Heart right ventricle (tissue), 16 donors: ENCODE measurements at regions not wholly inside any gene's neighbourhood (a gene's known extent, or its start where the extent isn't known, plus 50 kb on each side); places are given as distances from the start of the nearest gene placed in this dataset.

Experiments used
- ATAC-seq, 8 donors: fragments of 200-7000 bp; cut with Tn5 transposase; one replicate each; pipeline ENCODE4 v1.9.1; 2020; ENCODE audit warnings: mild to moderate bottlenecking in 8 of 8, moderate library complexity in 8 of 8, moderate number of reproducible peaks in 1 of 8
- DNase-seq, 2 donors: peaks; one replicate each; pipeline ENCODE4 v3.0.0-alpha.2; 2020
- H3K27ac ChIP-seq, 10 donors: fragments of 200-600 bp; sonication (generic) in 2 of 10; one replicate each; pipeline versions ENCODE4 v1.5.0 to v1.8.0; 2020 to 2022; ENCODE audit warnings: mild to moderate bottlenecking in 3 of 10
- H3K27me3 ChIP-seq, 7 donors: fragments of 200-600 bp; one replicate each; pipeline ENCODE4 v1.8.0; 2021 to 2022; ENCODE audit warnings: mild to moderate bottlenecking in 2 of 7
- H3K36me3 ChIP-seq, 9 donors: fragments of 200-600 bp; sonication (generic) in 1 of 9; one replicate each; pipeline versions ENCODE4 v1.5.0 to v1.8.0; 2020 to 2022; ENCODE audit warnings: mild to moderate bottlenecking in 2 of 9
- H3K4me1 ChIP-seq, 9 donors: fragments of 200-600 bp; sonication (generic) in 1 of 9; one replicate each; pipeline versions ENCODE4 v1.5.0 to v1.8.0; 2020 to 2022; ENCODE audit warnings: mild to moderate bottlenecking in 4 of 9
- H3K4me3 ChIP-seq, 10 donors: fragments of 200-600 bp; sonication (generic) in 2 of 10; one replicate each; pipeline versions ENCODE4 v1.5.0 to v1.8.0; 2020 to 2022; ENCODE audit warnings: mild to moderate bottlenecking in 7 of 10, moderate library complexity in 2 of 10
- H3K9me3 ChIP-seq, 11 donors: fragments of 200-600 bp in 10 of 11; sonication (generic) in 2 of 11; one replicate each; pipeline versions ENCODE4 v1.5.0 to v1.8.0; 2013 to 2022; ENCODE audit warnings: mild to moderate bottlenecking in 2 of 11, control low read depth in 1 of 11, moderate library complexity in 1 of 11
- CTCF ChIP-seq, 9 donors: fragments of 200-600 bp; sonication (generic) in 2 of 9; IDR thresholded peaks; one replicate each; pipeline versions ENCODE4 v1.5.0 to v1.8.0; 2021 to 2022; ENCODE audit warnings: antibody characterized with exemption in 9 of 9, mild to moderate bottlenecking in 5 of 9, moderate library complexity in 1 of 9
- WGBS, 2 donors: extraction: QIAGEN DNeasy Blood & Tissue Kit; methylation state at CpG; one replicate each; pipeline ENCODE4 v1.1.7; 2013; ENCODE audit warnings: inconsistent platforms in 1 of 2; 5-methylcytosine and 5-hydroxymethylcytosine counted together
- intact Hi-C, 10 donors: fragments of 100-400 bp; cut with DNase I; formaldehyde crosslinking; loops; one replicate each; pipeline versions ENCODE4 v1.11.1 to v1.14.2; 2022
- donor health status: Arrhythmogenic right ventricular cardiomyopathy.
- donor health status: ischemic (EF 13 %, LVEDD 7.1; RV severe dilation, severe dysfunction).
- donor health status: healthy with polysubstance abuse.
- donor health status: DM: no; HTN: yes; CAD: no.
- donor health status: DM: no; HTN: no; CAD: no.
- donor health status: ischemic (EF 25% LVEDD 6.9; RV normal size, moderate dysfunction).
- donor health status: ischemic (EF 25% LVEDD 5.7; RV mildly dilated, moderate dysfunction).
- donor health status: healthy.
- donor health status: DM: yes; HTN: yes; CAD: no.
- donor health status: Ischemic cardiomyopathy.
- donor health status: ischemic (EF 35%, LVEDD 5.7; RV mildly dilated, moderate dysfunction).
- donor health status: nonischemic (EF 11% LVEDD 7.7; RV severe dilation, severe dysfunction).
- donor health status: DM: yes; HTN: yes; CAD: no.
- donor health status: PGD.
- donor health status: ischemic (EF 29% LVEDD 5.4; RV normal size, mild dysfunction).
- donor health status: nonischemic (EF 23%, LVEDD 6.1; RV moderate dilation, normal function).

DNA sequence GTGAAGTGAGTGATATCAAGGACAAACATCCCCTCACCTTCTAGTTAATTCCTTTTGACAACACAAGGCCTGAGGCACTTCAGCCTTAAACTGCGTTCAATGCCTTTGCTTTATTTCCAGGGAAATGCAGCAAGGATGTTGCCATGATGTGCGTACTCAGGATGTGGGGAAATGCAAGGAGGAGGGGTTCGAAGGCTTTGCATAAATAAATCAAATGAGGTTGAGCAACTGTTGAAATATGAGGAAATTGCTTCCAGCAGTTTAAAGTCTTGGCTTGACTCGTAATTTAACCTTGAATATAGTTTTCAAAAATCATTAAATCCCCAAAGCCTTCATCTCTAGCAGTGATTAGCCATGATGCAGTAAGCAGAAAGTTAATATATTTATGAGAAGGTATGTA, 81.8 kb upstream of the CCL2 start:
- Histone ChIP-seq H3K27me3 (no peaks in the 10 kb centered on the region), H3K4me3 (no peak overlapping the region), H3K36me3 (no peaks in the 10 kb centered on the region), H3K9me3 (peaks cover 0 to 9% (median 0%) of the 10 kb centered on the region in 11 donors), H3K4me1 (peaks cover 0 to 19% (median 11%) of the 10 kb centered on the region in 9 donors), H3K27ac (no peak overlapping the region)
- ATAC-seq, result no peak
- intact Hi-C loops, result no loop called here
- no peak for DNase-seq
- no peak for TF ChIP-seq CTCF (IDR thresholded peaks at IDR 0.05)
- 73 to 86% methylated on average over 4 of the region's 4 CpGs for WGBS, 2 donors

DNA sequence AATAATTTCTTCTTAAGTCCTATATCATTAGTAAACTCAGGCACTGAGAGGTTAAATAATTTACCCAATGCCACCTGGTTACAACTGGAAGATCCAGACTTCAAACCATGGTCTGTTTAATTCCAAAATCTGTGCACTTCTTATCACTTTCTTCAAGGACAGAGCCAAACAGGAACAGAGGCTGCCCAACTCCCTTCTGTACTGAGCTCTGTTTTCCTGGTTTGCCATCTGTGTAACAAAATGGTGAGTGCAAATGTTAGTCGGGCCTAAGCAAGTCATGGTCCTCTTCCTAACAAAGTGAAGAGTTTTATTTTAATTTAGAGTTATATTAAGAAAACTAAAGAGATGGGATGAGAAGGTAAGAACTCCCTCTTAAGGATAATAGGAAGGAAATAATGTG, 80.6 kb upstream of the CCL2 start:
- DNase-seq, result no peak
- Histone ChIP-seq H3K36me3 (no peaks in the 10 kb centered on the region), H3K4me1 (peaks cover 0 to 22% (median 15%) of the 10 kb centered on the region in 9 donors), H3K27ac (no peak overlapping the region), H3K27me3 (peaks cover 0 to 8% (median 0%) of the 10 kb centered on the region in 7 donors), H3K4me3 (no peak overlapping the region), H3K9me3 (peaks cover 0 to 9% (median 0%) of the 10 kb centered on the region in 11 donors)
- TF ChIP-seq CTCF (IDR thresholded peaks at IDR 0.05), result no peak
- 72 to 76% methylated on average over 1 of the region's 1 CpG for WGBS, 2 donors
- intact Hi-C loops, result no loop called here
- no peak for ATAC-seq

GRCh38 chr17:34176440-34176839, 78.6 kb upstream of the CCL2 start:
- TF ChIP-seq CTCF (IDR thresholded peaks at IDR 0.05), result no peak
- H3K27ac ChIP-seq, result peak overlapping the region in 1 of 10 donors; percentile 49
- H3K9me3 ChIP-seq, result peaks cover 0 to 9% (median 0%) of the 10 kb centered on the region in 11 donors
- no peak overlapping the region for H3K4me3 ChIP-seq
- 97 to 100% methylated on average over 2 of the region's 2 CpGs for WGBS, 2 donors
- H3K36me3 ChIP-seq, result no peaks in the 10 kb centered on the region
- intact Hi-C loops, result no loop called here
- ATAC-seq, result no peak
- peaks cover 0 to 22% (median 15%) of the 10 kb centered on the region in 9 donors for H3K4me1 ChIP-seq
- no peak for DNase-seq
- H3K27me3 ChIP-seq, result peaks cover 0 to 19% (median 0%) of the 10 kb centered on the region in 7 donors

DNA sequence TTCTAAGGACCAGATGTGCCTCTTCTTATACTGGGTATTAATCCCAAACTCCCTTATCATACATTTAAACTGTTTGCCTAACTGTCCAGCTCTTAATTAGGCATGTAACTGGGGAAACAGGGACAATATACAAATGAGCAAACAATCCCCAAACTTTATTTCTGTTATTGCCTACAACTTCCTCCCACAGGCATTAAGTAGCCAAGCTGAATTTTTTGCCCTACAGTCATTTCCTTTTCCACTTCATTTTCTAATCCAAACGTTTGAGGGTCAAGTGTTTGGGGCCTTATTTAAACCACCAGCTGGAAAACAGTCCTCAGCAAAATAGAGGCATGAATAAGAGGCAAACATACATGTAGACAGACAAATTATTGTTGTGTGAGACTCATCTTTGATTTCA, 77.4 kb upstream of the CCL2 start:
- DNase-seq, result no peak
- H3K27ac ChIP-seq, result peak overlapping the region in 8 of 10 donors; percentile 12 to 62 (median 36)

More for the DNA sequence above, 77.4 kb upstream of the CCL2 start:
- H3K27me3 ChIP-seq, result peaks cover 0 to 19% (median 0%) of the 10 kb centered on the region in 7 donors
- intact Hi-C loops, result no loop called here
- H3K4me3 ChIP-seq, result no peak overlapping the region
- peaks cover 0 to 2% (median 0%) of the 10 kb centered on the region in 11 donors for H3K9me3 ChIP-seq
- ATAC-seq, result peak in 6 of 8 donors; percentile 23 to 71 (median 44)
- no peak for TF ChIP-seq CTCF (IDR thresholded peaks at IDR 0.05)
- peaks cover 0 to 22% (median 15%) of the 10 kb centered on the region in 9 donors for H3K4me1 ChIP-seq
- H3K36me3 ChIP-seq, result no peaks in the 10 kb centered on the region
- WGBS, 2 donors, result 0 to 2% methylated on average over 1 of the region's 1 CpG
